GM21367 (cell line): ENCODE measurements at regions not wholly inside any gene's neighbourhood (a gene's known extent, or its start where the extent isn't known, plus 50 kb on each side); places are given as distances from the start of the nearest gene placed in this dataset.
"Not testable (repeated sequence)": the region's sequence is repeated elsewhere in the genome, so short reads cannot be mapped to it uniquely, and the experiment has no call there.

Source experiments
- ATAC-seq: cut with Tn5 transposase; IDR thresholded peaks from one replicate; pipeline ENCODE4 v1.9.1; 2021; ENCODE audit not compliant: unreplicated experiment

GRCh38 chr9:78707080-78707479, 410.2 kb downstream of the PSAT1 start:
- peak; percentile 35 for ATAC-seq

DNA sequence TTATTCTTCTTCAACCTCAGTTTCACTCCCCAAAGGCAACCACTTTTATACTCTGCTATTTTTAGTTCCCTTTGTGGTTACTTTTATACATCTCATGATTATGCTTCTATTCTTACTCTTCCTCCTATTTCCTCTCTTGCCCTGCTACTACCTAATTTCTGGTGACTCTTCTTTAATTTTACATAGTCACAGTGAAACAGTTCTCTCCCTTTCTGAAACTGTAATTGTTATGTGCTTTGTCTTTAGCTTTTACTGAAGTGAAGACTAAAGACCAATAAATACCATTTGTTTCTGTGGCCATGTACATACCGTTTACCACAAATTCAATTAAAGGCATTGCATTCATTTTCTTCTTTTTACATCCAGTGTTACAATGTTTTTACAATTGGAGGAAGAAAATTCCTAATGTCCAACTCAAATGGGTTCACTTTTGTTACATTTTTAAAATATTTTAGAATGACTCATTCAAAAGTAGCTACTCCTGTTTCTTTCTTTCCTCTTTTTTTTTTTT, 410.6 kb downstream of the PSAT1 start:
- peak; percentile 93 for ATAC-seq

- ATAC-seq = no peak
Measured at GRCh38 chr9:78712903-78713613, 416.1 kb downstream of the PSAT1 start.

- ATAC-seq = no peak
Measured at GRCh38 chr9:78713614-78714405, 416.9 kb downstream of the PSAT1 start.

GRCh38 chr9:78714576-78714975, 417.7 kb downstream of the PSAT1 start:
- no peak for ATAC-seq

DNA sequence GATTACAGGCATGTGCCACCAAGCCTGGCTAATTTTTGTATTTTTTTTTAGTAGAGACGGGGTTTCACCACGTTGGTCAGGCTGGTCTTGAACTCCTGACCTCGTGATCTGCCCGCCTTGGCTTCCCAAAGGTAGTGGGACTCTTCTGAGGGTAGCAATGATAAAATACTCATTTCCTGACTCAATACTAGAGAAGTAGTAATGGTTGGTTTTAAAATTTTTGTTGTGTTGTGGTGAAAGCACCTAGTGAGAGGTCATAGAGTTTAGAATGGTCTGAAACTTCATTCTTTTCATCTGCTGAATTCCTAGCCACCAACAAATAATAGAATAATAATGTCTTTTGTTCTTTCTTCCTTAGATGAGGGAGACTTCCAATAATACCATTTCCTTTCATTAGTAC, 422.1 kb downstream of the PSAT1 start:
- ATAC-seq = not testable (repeated sequence)

DNA sequence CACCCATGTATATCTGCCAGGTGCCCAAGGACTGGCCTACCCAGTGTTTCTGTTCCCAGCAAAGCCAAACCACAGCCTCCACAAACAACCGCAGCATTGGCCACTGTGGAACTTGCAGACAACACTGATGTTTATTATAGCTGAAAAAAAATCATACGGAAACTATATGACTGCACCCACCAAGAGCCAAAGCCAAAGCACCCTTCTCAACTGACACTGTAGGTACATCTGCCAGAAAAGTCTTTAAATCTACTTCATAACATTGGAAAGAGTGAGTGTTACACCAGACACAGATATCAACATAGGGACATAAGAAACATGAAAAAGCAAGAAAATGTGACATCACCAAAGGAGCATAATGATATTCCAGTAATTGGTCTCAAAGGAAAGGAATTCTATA, 428.0 kb downstream of the PSAT1 start:
- ATAC-seq = no peak

DNA sequence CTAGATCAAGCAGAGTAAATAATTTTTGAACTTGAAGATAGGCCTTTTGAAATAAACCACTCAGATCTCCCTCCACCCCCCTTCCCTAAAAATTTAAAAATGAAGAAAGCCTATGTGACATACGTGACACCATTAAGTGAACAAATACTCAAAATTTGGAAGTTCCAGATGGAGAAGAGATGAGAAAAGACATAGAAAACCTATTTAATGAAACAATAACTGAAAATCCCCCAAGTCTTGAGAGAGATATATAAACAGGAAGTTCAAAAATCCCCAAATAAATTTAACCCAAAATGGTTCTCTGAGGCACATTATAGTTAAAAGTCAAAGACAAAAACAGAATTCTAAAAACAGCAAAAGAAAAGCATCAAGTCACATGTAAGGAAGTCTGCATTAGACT, 428.6 kb downstream of the PSAT1 start:
- no peak for ATAC-seq

DNA sequence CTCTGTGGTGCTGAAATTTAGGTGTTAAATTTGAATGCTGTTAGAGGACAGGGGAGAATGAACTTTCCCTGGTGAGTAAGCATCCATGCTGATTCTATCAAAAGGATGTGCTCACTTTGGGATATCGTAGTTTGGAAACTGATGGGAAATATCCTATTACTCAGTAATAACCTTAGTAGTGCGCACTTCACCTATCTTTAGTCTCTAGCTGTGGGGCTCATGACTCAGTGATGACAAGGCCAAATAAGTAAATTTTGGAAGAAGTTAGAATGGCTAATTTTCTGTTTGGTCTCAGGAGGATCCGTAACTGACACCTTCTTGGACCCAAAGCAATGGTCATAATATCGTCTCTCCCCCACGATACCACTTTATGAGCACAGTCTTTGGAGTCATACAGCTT, 448.4 kb downstream of the PSAT1 start:
- ATAC-seq = no peak

GRCh38 chr9:78746010-78746409, 449.1 kb downstream of the PSAT1 start:
- ATAC-seq = no peak

DNA sequence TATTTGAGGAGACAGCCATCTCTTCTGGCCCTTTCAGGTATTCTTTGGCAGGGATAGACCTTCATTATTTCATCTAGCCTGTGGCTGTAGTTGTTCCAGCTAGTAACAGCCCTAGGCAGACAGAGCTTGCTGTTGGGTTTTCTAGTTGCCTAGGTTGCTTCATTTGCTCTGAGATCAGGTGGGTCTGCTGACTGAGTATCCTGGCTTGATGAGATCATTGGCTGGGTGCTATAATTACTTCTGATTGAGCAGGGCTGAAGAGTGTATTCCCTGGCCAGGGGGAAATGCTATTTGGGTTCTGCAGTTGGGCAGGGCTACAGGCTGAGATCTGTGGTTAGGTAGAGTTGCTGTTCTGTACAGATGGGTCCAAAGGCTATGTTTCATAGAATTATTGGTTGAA, 456.1 kb downstream of the PSAT1 start:
- ATAC-seq = no peak

- ATAC-seq = peak; percentile 69
Measured at GRCh38 chr9:78756813-78757510, 460.0 kb downstream of the PSAT1 start.

- no peak for ATAC-seq
Measured at GRCh38 chr9:78763424-78763823, 466.5 kb downstream of the PSAT1 start.

GRCh38 chr9:78765861-78766260, 468.9 kb downstream of the PSAT1 start:
- no peak for ATAC-seq

DNA sequence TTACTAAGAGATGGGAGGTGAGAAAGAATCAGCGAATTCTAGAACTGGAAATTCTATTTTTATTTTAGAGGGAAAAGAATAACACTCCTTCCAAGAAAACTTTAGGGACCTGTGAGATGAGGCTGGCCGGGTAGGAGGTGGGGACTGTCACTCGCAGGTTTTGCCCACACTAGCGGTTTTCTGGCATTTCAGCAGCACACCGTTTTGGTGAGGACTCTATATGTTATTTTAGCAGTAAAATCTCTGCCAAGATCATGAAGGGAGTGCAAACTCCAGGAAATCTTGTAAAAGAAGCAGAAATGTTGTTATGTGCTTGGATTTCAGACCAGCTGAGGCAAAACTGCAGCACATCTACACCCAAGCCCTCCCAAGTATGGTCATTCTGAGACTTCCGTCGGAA, 470.6 kb downstream of the PSAT1 start:
- ATAC-seq = no peak

GRCh38 chr9:78769690-78770089, 472.8 kb downstream of the PSAT1 start:
- no peak for ATAC-seq

GRCh38 chr9:78775211-78775610, 478.3 kb downstream of the PSAT1 start:
- no peak for ATAC-seq

- no peak for ATAC-seq
Measured at GRCh38 chr9:78775696-78776295, 478.9 kb downstream of the PSAT1 start.

DNA sequence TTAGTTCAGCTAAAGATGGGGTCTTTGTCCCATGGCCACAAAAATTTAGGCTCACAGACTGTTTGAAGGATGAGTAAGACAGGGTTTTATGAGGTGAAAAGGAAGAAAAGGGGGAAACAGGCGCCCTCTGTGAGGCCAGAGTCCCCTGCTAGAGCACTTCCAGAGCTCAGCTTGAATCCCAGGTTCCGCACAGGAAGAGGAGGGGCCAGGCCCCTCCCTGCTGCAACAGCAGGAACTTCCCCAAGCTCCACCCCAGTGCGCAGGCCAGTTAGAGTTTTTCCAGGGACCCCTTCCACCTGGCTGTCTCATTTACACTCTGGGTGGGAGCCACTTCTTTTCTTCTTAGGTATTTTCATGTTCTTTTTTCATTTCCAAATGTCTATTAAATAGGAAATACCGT, 480.8 kb downstream of the PSAT1 start:
- ATAC-seq = no peak

- ATAC-seq = no peak
Measured at GRCh38 chr9:78778318-78778717, 481.4 kb downstream of the PSAT1 start.

- ATAC-seq = no peak
Measured at GRCh38 chr9:78778861-78779374, 482.0 kb downstream of the PSAT1 start.
